ENCODE measurements at regions not wholly inside any gene's neighbourhood (a gene's known extent, or its start where the extent isn't known, plus 50 kb on each side); places are given as distances from the start of the nearest gene placed in this dataset.
"Not testable (repeated sequence)": the region's sequence is repeated elsewhere in the genome, so short reads cannot be mapped to it uniquely, and the experiment has no call there.

- H3K4me1 ChIP-seq, result peaks cover 8 to 52% (median 36%) of the 10 kb centered on the region in 4 donors
- TF ChIP-seq, protein P1, sequence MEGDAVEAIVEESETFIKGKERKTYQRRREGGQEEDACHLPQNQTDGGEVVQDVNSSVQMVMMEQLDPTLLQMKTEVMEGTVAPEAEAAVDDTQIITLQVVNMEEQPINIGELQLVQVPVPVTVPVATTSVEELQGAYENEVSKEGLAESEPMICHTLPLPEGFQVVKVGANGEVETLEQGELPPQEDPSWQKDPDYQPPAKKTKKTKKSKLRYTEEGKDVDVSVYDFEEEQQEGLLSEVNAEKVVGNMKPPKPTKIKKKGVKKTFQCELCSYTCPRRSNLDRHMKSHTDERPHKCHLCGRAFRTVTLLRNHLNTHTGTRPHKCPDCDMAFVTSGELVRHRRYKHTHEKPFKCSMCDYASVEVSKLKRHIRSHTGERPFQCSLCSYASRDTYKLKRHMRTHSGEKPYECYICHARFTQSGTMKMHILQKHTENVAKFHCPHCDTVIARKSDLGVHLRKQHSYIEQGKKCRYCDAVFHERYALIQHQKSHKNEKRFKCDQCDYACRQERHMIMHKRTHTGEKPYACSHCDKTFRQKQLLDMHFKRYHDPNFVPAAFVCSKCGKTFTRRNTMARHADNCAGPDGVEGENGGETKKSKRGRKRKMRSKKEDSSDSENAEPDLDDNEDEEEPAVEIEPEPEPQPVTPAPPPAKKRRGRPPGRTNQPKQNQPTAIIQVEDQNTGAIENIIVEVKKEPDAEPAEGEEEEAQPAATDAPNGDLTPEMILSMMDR (IDR thresholded peaks at IDR 0.05), result no peak
- TF ChIP-seq EP300 (IDR thresholded peaks at IDR 0.05) (no peak), POLR2AphosphoS5 (IDR thresholded peaks at IDR 0.05) (no peak), POLR2A (IDR thresholded peaks at IDR 0.05; ENCODE audit: low read depth) (no peak)
- intact Hi-C loops (cut with DNase I), result no loop called here
- WGBS, result 46% methylated on average over 1 of the region's 1 CpG
- no peaks in the 10 kb centered on the region for H3K36me3 ChIP-seq
- no peak for DNase-seq (ENCODE audit: extremely low spot score)
- peak overlapping the region in 1 of 4 donors; percentile 34 for H3K27ac ChIP-seq (replicated peaks in 1 of 4)
- no peak overlapping the region for H3K4me3 ChIP-seq
- H3K9me3 ChIP-seq, result no peaks in the 10 kb centered on the region
- H3K27me3 ChIP-seq, result no peaks in the 10 kb centered on the region
Measured at GRCh38 chr6:132188556-132189264, 212.6 kb downstream of the MOXD1 start.

- no peak for DNase-seq (ENCODE audit: extremely low spot score)
- intact Hi-C loops (cut with DNase I), result no loop called here
- no peak overlapping the region for H3K4me3 ChIP-seq
- H3K36me3 ChIP-seq, result no peaks in the 10 kb centered on the region
- H3K27ac ChIP-seq (replicated peaks in 1 of 4), result no peak overlapping the region
- peaks cover 8 to 44% (median 29%) of the 10 kb centered on the region in 4 donors for H3K4me1 ChIP-seq
- WGBS, result 83% methylated on average over 1 of the region's 1 CpG
- no peaks in the 10 kb centered on the region for H3K27me3 ChIP-seq
- TF ChIP-seq, protein P1 (IDR thresholded peaks at IDR 0.05), result no peak
- no peak for TF ChIP-seq EP300 (IDR thresholded peaks at IDR 0.05)
- TF ChIP-seq POLR2AphosphoS5 (IDR thresholded peaks at IDR 0.05), result no peak
- no peak for TF ChIP-seq POLR2A (IDR thresholded peaks at IDR 0.05; ENCODE audit: low read depth)
- no peaks in the 10 kb centered on the region for H3K9me3 ChIP-seq
Measured at GRCh38 chr6:132187816-132188215, 213.5 kb downstream of the MOXD1 start.

GRCh38 chr6:132184966-132185365 is 216.3 kb downstream of the MOXD1 start:
- peaks cover 0 to 17% (median 8%) of the 10 kb centered on the region in 4 donors for H3K4me1 ChIP-seq
- DNase-seq (ENCODE audit: extremely low spot score); H3K4me3 ChIP-seq; H3K27ac ChIP-seq (replicated peaks in 1 of 4); H3K36me3 ChIP-seq; H3K27me3 ChIP-seq; intact Hi-C loops (cut with DNase I); H3K9me3 ChIP-seq: not testable (repeated sequence)
- WGBS, result 73% methylated on average over 1 of the region's 1 CpG

DNA sequence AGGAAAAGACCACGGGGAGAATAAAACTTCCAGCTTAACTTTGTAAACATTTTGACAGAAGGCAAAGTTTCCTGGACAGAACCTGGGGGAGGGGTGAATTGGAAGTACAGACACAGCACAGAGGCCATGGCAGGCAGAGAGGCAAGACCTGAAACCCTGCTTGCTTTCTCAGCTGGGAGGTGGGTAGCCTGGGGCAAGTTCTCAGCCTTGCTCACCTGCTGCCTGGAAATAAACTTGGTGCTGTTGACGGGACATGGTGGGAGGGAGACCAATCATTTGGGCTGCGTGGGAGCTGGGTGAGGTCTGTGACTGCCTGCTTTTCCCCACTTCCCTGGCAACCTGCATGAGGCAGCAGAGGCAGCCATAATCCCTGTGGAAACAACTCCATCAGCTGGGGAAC is 221.3 kb downstream of the MOXD1 start:
- Histone ChIP-seq H3K4me1 (no peaks in the 10 kb centered on the region), H3K4me3 (no peak overlapping the region), H3K9me3 (peaks cover 0 to 6% (median under 1%) of the 10 kb centered on the region in 4 donors), H3K36me3 (no peaks in the 10 kb centered on the region), H3K27ac (replicated peaks in 1 of 4) (no peak overlapping the region), H3K27me3 (no peaks in the 10 kb centered on the region)
- WGBS, result 63% methylated on average over 3 of the region's 3 CpGs
- DNase-seq (ENCODE audit: extremely low spot score), result no peak
- intact Hi-C loops (cut with DNase I), result no loop called here
- no peak for TF ChIP-seq EP300 (IDR thresholded peaks at IDR 0.05)
- TF ChIP-seq POLR2AphosphoS5 (IDR thresholded peaks at IDR 0.05), result no peak
- no peak for TF ChIP-seq POLR2A (IDR thresholded peaks at IDR 0.05; ENCODE audit: low read depth)
- TF ChIP-seq, protein P1 (IDR thresholded peaks at IDR 0.05), result no peak

DNA sequence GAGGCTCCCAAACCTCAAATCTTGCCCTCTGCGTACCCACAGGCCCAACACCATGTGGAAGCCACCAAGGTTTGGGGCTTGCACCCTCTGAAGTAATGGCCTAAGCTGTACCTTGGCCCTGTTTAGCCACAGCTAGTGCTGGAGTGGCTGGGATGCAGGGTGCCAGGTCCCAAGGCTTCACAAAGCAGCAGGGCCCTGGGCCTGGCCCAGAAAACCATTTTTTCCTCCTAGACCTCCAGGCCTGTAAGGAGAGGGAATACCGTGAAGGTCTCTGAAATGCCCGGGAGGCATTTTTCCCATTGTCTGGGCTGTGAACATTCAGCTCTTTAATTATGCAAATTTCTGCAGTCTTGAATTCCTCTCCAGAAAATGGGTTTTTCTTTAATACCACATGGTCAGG is 223.7 kb upstream of the CCN2 start:
- Histone ChIP-seq H3K4me1 (no peaks in the 10 kb centered on the region), H3K27ac (replicated peaks in 1 of 4) (no peak overlapping the region), H3K36me3 (no peaks in the 10 kb centered on the region), H3K4me3 (no peak overlapping the region), H3K9me3 (peaks cover 0 to 8% (median 2%) of the 10 kb centered on the region in 4 donors), H3K27me3 (no peaks in the 10 kb centered on the region)
- TF ChIP-seq POLR2AphosphoS5 (IDR thresholded peaks at IDR 0.05) (no peak), EP300 (IDR thresholded peaks at IDR 0.05) (no peak)
- TF ChIP-seq, protein P1 (IDR thresholded peaks at IDR 0.05), result no peak
- no peak for DNase-seq (ENCODE audit: extremely low spot score)
- 97% methylated on average over 3 of the region's 3 CpGs for WGBS
- intact Hi-C loops (cut with DNase I), result no loop called here

Measured in esophagus muscularis mucosa (tissue), 4 donors.